ENCODE measurements at regions not wholly inside any gene's neighbourhood (a gene's known extent, or its start where the extent isn't known, plus 50 kb on each side); places are given as distances from the start of the nearest gene placed in this dataset.

GRCh38 chr12:115820656-115821055, 456.8 kb downstream of the MED13L start:
- no peaks in the 10 kb centered on the region for H3K9me3 ChIP-seq

GRCh38 chr12:115818973-115819372, 458.5 kb downstream of the MED13L start:
- 47% methylated on average over 3 of the region's 5 CpGs for WGBS (ENCODE audit: insufficient coverage, low coverage, low lambda C conversion rate, missing lambda C conversion rate)
- DNase-seq: no peak
- TF ChIP-seq POLR2A (IDR thresholded peaks at IDR 0.05): no peak
- TF ChIP-seq, protein P1, sequence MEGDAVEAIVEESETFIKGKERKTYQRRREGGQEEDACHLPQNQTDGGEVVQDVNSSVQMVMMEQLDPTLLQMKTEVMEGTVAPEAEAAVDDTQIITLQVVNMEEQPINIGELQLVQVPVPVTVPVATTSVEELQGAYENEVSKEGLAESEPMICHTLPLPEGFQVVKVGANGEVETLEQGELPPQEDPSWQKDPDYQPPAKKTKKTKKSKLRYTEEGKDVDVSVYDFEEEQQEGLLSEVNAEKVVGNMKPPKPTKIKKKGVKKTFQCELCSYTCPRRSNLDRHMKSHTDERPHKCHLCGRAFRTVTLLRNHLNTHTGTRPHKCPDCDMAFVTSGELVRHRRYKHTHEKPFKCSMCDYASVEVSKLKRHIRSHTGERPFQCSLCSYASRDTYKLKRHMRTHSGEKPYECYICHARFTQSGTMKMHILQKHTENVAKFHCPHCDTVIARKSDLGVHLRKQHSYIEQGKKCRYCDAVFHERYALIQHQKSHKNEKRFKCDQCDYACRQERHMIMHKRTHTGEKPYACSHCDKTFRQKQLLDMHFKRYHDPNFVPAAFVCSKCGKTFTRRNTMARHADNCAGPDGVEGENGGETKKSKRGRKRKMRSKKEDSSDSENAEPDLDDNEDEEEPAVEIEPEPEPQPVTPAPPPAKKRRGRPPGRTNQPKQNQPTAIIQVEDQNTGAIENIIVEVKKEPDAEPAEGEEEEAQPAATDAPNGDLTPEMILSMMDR (IDR thresholded peaks at IDR 0.05): no peak
- Histone ChIP-seq H3K9me3 (no peaks in the 10 kb centered on the region), H3K4me3 (no peak overlapping the region), H3K4me1 (no peaks in the 10 kb centered on the region), H3K27me3 (no peaks in the 10 kb centered on the region), H3K27ac (no peak overlapping the region), H3K36me3 (no peaks in the 10 kb centered on the region)
- no peak for ATAC-seq
- intact Hi-C loops (cut with DNase I): no loop called here

More at GRCh38 chr12:115820656-115821055, 456.8 kb downstream of the MED13L start:
- intact Hi-C loops (cut with DNase I): no loop called here
- no peak for ATAC-seq
- Histone ChIP-seq H3K27ac (no peak overlapping the region), H3K4me3 (no peak overlapping the region), H3K27me3 (no peaks in the 10 kb centered on the region), H3K36me3 (no peaks in the 10 kb centered on the region), H3K4me1 (no peaks in the 10 kb centered on the region)
- no peak for DNase-seq
- no peak for TF ChIP-seq POLR2A (IDR thresholded peaks at IDR 0.05)
- TF ChIP-seq, protein P1 (IDR thresholded peaks at IDR 0.05): no peak
- 42% methylated on average over 3 of the region's 3 CpGs for WGBS (ENCODE audit: insufficient coverage, low coverage, low lambda C conversion rate, missing lambda C conversion rate)

DNA sequence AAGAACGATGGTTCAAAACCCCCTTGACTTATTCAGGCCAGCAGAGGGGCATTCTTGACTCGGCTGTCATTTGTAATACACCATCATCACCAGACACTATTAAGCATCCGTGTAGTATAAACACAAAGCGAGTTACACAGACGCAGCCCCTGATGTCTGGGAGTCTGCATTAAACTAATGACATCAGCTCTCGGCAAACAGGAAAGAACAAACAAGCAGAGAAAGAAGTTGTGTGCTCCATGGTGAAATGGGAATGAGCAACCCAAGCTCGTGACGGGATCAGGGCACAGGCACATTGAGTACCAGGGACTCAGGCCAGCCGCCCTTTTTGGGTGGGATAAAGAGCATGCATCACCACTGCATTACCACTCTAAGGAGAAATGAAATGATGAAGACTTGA, 460.1 kb downstream of the MED13L start:
- WGBS (ENCODE audit: insufficient coverage, low coverage, low lambda C conversion rate, missing lambda C conversion rate): 23% methylated on average over 9 of the region's 9 CpGs
- H3K4me1 ChIP-seq: no peaks in the 10 kb centered on the region
- H3K27ac ChIP-seq: no peak overlapping the region
- no peak overlapping the region for H3K4me3 ChIP-seq
- TF ChIP-seq, protein P1 (IDR thresholded peaks at IDR 0.05): no peak
- TF ChIP-seq POLR2A (IDR thresholded peaks at IDR 0.05): no peak
- no peaks in the 10 kb centered on the region for H3K9me3 ChIP-seq
- H3K27me3 ChIP-seq: no peaks in the 10 kb centered on the region
- no peaks in the 10 kb centered on the region for H3K36me3 ChIP-seq
- DNase-seq (no peak), ATAC-seq (no peak)
- intact Hi-C loops (cut with DNase I): no loop called here

DNA sequence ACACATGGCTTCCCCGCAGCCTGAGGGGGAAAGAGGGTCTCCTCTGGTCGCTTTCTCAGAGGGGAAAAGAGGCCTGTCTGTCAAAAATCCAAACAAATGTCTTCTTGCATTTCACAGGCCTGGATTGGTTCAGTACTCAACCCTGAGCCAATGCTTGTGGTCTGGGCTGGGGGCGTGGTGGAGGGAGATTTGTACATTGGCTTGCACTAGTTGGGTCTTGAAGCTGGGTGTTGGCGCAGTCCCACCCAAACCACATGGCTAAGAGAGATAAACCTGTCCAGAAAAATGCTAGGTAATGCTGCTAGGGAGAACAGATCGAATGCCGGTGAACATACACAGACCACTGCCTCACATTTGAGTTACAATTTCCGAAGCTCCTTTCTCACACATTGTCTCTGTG, 461.6 kb downstream of the MED13L start:
- no peak overlapping the region for H3K27ac ChIP-seq
- ATAC-seq (no peak), DNase-seq (no peak)
- TF ChIP-seq POLR2A (IDR thresholded peaks at IDR 0.05): no peak
- TF ChIP-seq, protein P1 (IDR thresholded peaks at IDR 0.05): no peak
- intact Hi-C loops (cut with DNase I): no loop called here
- no peaks in the 10 kb centered on the region for H3K27me3 ChIP-seq
- no peaks in the 10 kb centered on the region for H3K9me3 ChIP-seq
- H3K4me3 ChIP-seq: no peak overlapping the region
- 64% methylated on average over 4 of the region's 7 CpGs for WGBS (ENCODE audit: insufficient coverage, low coverage, low lambda C conversion rate, missing lambda C conversion rate)
- H3K36me3 ChIP-seq: no peaks in the 10 kb centered on the region
- no peaks in the 10 kb centered on the region for H3K4me1 ChIP-seq

DNA sequence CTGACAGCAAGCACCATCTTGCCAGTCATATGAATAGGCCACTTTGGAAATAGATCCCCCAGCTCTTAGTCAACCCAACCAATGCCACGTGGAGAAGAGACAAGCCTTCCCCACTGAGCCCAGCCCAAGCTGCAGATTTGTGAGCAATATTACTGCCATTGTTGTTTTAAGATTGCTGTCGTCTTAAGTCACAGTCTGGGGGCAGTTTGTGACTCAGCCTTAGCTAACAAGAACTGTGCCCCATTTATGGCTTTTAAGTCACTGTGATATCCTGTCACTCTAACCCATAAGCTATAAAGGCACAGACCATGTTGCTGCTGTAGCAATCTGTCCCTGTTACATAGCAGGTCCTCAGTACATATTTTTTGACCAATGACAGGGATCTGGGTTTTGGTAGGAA, 464.2 kb downstream of the MED13L start:
- H3K27me3 ChIP-seq: no peaks in the 10 kb centered on the region
- DNase-seq (no peak), ATAC-seq (no peak)
- H3K4me3 ChIP-seq: no peak overlapping the region
- no peaks in the 10 kb centered on the region for H3K36me3 ChIP-seq
- intact Hi-C loops (cut with DNase I): no loop called here
- no peaks in the 10 kb centered on the region for H3K4me1 ChIP-seq
- 40% methylated on average over 2 of the region's 2 CpGs for WGBS (ENCODE audit: insufficient coverage, low coverage, low lambda C conversion rate, missing lambda C conversion rate)
- TF ChIP-seq POLR2A (IDR thresholded peaks at IDR 0.05): no peak
- TF ChIP-seq, protein P1 (IDR thresholded peaks at IDR 0.05): no peak
- no peak overlapping the region for H3K27ac ChIP-seq
- H3K9me3 ChIP-seq: no peaks in the 10 kb centered on the region
